ENCODE measurements at regions not wholly inside any gene's neighbourhood (a gene's known extent, or its start where the extent isn't known, plus 50 kb on each side); places are given as distances from the start of the nearest gene placed in this dataset.

GRCh38 chr16:79392081-79392480, 208.5 kb downstream of the MAF start:
- Histone ChIP-seq H3K27me3 (replicated peaks in 1 of 4; ENCODE audit: control insufficient read depth in 3 of 4, extremely low read depth in 1 of 4, insufficient read depth in 3 of 4, low read length in 3 of 4) (no peaks in the 10 kb centered on the region), H3K4me1 (replicated peaks in 1 of 4; ENCODE audit: control insufficient read depth in 3 of 4, insufficient read depth in 4 of 4, low read length in 3 of 4) (no peaks in the 10 kb centered on the region; a peak in 1 of 7 replicates), H2BK5ac (ENCODE audit: low read depth, low read length) (no peak overlapping the region), H3K9me3 (ENCODE audit: insufficient read depth in 2 of 2, low read depth in 1 of 2, low read length in 1 of 2) (no peaks in the 10 kb centered on the region), H4K5ac (ENCODE audit: insufficient read length, low read depth, low read length) (no peak overlapping the region), H3K36me3 (ENCODE audit: control insufficient read depth in 2 of 4, insufficient read depth in 4 of 4, low read length in 3 of 4) (no peaks in the 10 kb centered on the region), H4K8ac (ENCODE audit: extremely low read depth, insufficient read depth, low read length) (no peak overlapping the region), H3K79me2 (ENCODE audit: control insufficient read depth in 1 of 2, insufficient read depth in 2 of 2, low read length in 2 of 2) (no peaks in the 10 kb centered on the region), H3K79me1 (ENCODE audit: low read depth, low read length) (no peaks in the 10 kb centered on the region), H3K4ac (replicated peaks; ENCODE audit: insufficient read length, low read depth, low read length) (no peak overlapping the region), H3K4me3 (ENCODE audit: extremely low read depth in 1 of 4, insufficient read depth in 2 of 4, low read depth in 3 of 4, low read length in 4 of 4) (no peak overlapping the region), H3K23ac (ENCODE audit: insufficient read length) (no peak overlapping the region), H3K56ac (replicated peaks; ENCODE audit: insufficient read length, low read depth, low read length) (no peak overlapping the region), H4K91ac (replicated peaks; ENCODE audit: insufficient read length, low read length) (no peak overlapping the region), H3K9ac (replicated peaks in 1 of 4; ENCODE audit: extremely low read depth in 1 of 4, low read depth in 3 of 4, low read length in 3 of 4) (no peak overlapping the region), H2AFZ (ENCODE audit: low read length) (no peak overlapping the region), H2BK12ac (ENCODE audit: low read depth, low read length) (no peak overlapping the region), H2BK15ac (ENCODE audit: low read length) (no peak overlapping the region), H4K20me1 (replicated peaks in 1 of 2; ENCODE audit: control insufficient read depth in 1 of 2, insufficient read depth in 2 of 2, low read length in 2 of 2) (no peaks in the 10 kb centered on the region), H3K27ac (ENCODE audit: low read depth, low read length) (no peak overlapping the region), H2BK20ac (ENCODE audit: low read length) (no peak overlapping the region), H3K23me2 (ENCODE audit: low read depth, low read length) (no peaks in the 10 kb centered on the region), H3K14ac (ENCODE audit: insufficient read length) (no peak overlapping the region), H2AK5ac (ENCODE audit: low read depth, low read length) (no peak overlapping the region), H2BK120ac (replicated peaks; ENCODE audit: low read depth, low read length) (no peak overlapping the region), H3K18ac (ENCODE audit: extremely low read depth, low read length) (no peak overlapping the region), H3K4me2 (ENCODE audit: insufficient read depth in 1 of 2, low read depth in 2 of 2, low read length in 2 of 2) (no peak overlapping the region)
- ChIA-PET POLR2A (ENCODE audit: partially characterized antibody) (no interaction called here), CTCF (ENCODE audit: partially characterized antibody) (no interaction called here)
- FAIRE-seq = no peak
- DNase-seq (ENCODE audit: low read depth in 1 of 2, low spot score in 2 of 2) = no peak
- no peak for TF ChIP-seq HDAC6 (IDR thresholded peaks at IDR 0.05; ENCODE audit: low read depth, low read length)
- no peak for TF ChIP-seq SAP30 (IDR thresholded peaks at IDR 0.05; ENCODE audit: insufficient read depth, insufficient replicate concordance, low read length)
- no peak for TF ChIP-seq EP300 (IDR thresholded peaks at IDR 0.05; ENCODE audit: borderline replicate concordance in 1 of 2, low read depth in 2 of 2, low read length in 2 of 2)
- no peak for TF ChIP-seq BRCA1 (IDR thresholded peaks at IDR 0.05; ENCODE audit: low read depth, low read length)
- TF ChIP-seq TCF12 (IDR thresholded peaks at IDR 0.05; ENCODE audit: low read depth, low read length) = no peak
- no peak for TF ChIP-seq PHF8 (conservative IDR thresholded peaks at IDR 0.05; ENCODE audit: low read depth, low read length)
- no peak for TF ChIP-seq CBX5 (IDR thresholded peaks at IDR 0.05; ENCODE audit: low read depth, low read length)
- TF ChIP-seq RBBP5 (IDR thresholded peaks at IDR 0.05; ENCODE audit: borderline replicate concordance, low read depth, low read length) = no peak
- TF ChIP-seq KDM1A (IDR thresholded peaks at IDR 0.05; ENCODE audit: borderline replicate concordance, low read length) = no peak
- no peak for TF ChIP-seq NRF1 (IDR thresholded peaks at IDR 0.05; ENCODE audit: low read depth, low read length)
- no peak for TF ChIP-seq ASH2L (IDR thresholded peaks at IDR 0.05; ENCODE audit: low read length)
- TF ChIP-seq ATF3 (IDR thresholded peaks at IDR 0.05; ENCODE audit: insufficient read depth, low read depth, low read length) = no peak
- no peak for TF ChIP-seq BCL11A (IDR thresholded peaks at IDR 0.05; ENCODE audit: low read depth in 2 of 2, low read length in 2 of 2)
- no peak for TF ChIP-seq RXRA (IDR thresholded peaks at IDR 0.05; ENCODE audit: insufficient read depth, low read depth, low read length)
- TF ChIP-seq MAX (IDR thresholded peaks at IDR 0.05) = no peak
- no peak for TF ChIP-seq POU5F1 (IDR thresholded peaks at IDR 0.05; ENCODE audit: low read depth, low read length)

Measured in H1 (cell line).